ENCODE measurements at regions not wholly inside any gene's neighbourhood (a gene's known extent, or its start where the extent isn't known, plus 50 kb on each side); places are given as distances from the start of the nearest gene placed in this dataset.

DNA sequence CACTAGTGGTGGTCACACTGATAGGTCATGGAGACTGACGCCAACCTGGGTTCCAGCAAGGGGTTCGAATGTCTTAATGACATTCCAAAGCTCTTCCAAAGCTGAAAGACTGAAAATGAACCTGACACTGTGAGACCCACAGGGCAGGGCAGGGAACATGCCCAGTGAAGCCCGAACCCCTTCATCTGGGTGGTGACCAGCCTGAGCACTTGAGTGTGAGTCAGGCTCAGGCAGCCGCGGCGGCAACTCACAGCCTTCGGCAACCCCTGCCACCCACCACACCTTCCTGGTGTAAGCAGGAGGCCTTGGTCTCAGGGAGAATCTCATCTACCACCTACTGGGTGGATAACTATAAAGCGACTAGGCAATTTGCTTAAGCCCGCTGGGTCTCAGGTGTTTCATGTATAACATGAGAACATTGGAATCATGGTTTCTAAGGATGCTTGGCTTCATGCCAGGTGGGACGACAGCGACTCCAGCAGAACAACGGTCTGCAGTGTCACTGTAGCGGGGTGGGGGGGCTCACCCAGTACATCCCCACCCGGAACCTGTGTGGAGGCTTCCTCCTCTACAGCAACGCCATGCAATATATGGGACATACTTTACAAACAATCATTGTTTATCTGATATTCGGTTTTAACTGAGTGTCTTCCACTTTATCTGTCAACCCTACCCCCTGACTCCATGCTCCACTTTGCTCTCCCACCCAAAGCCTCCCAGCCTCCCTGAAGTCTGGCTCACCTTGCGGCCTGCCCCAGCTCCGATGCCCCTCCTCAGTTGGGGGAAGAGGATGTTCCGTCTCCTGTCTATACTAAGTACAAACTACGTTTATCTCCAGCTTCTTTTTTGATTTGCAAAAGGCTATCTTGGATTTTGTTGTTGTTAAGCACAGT, 125.0 kb upstream of the MEF2A start:
- DNase-seq (ENCODE audit: low spot score), result no peak

DNA sequence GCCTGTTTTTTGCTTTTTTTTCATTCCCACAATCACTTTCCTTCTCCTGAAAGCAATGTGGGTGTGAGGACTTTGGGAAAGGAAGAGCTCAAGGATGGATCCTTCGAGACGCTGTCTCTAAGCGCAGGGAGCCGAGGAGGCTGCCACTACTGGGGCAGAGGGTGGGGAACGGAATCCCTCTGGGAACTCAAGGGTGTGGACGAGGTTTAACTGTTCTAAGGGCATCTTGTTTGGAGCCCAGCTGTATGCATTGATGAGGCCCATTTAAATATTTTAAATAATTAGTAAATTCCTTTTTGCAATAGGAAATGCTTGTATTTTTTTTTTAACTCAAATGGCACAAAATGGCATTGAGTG, 124.4 kb upstream of the MEF2A start:
- DNase-seq (ENCODE audit: low spot score), result no peak

DNA sequence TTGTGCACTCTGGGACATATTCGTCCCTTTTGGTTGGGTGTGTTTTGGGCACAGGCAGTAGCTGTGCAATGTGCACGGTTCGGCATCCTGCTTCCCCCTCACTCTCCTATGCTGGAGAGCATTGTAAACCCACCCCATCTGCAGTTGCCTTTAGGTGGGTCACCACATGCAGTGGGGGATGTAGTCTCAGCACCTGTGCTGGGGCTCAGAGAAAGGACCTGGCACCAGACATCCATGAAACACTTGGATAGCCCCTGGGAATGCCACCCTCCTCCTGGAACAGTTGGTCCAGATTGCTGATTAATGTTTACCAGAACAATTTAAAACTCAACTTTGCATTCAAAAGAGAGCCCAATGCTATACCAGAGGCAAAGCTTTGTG, 123.9 kb upstream of the MEF2A start:
- no peak for DNase-seq (ENCODE audit: low spot score)

DNA sequence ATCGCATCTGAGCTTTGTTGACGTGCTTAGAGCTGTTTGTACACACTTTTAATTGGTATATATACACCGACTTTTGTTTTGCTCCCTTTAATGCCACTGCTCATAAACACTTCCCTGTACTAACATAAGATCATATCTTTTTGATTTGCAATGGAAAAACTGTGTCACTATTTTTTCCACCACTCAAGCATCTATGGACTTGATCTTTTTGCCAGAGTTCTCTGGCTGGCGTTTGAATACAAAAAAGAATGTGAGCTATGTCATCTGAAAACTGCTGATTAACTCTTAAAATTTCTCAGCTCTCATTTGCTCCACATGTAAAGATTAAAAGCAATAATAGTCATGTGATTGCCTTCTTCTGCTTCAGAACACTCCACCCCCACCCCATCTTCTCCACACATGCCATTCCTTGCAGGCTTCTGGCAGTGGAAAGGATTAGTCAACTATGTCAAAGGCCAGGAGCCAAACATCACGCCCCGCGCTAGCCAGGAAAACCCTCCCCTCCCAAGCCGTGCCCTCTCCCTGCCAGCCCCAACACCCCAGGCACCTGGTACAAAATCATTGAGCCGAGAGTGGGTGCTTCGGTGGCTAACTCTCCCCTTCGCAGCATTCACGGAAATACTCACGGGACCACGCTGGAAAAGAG, 123.4 kb upstream of the MEF2A start:
- no peak for DNase-seq (ENCODE audit: low spot score)

DNA sequence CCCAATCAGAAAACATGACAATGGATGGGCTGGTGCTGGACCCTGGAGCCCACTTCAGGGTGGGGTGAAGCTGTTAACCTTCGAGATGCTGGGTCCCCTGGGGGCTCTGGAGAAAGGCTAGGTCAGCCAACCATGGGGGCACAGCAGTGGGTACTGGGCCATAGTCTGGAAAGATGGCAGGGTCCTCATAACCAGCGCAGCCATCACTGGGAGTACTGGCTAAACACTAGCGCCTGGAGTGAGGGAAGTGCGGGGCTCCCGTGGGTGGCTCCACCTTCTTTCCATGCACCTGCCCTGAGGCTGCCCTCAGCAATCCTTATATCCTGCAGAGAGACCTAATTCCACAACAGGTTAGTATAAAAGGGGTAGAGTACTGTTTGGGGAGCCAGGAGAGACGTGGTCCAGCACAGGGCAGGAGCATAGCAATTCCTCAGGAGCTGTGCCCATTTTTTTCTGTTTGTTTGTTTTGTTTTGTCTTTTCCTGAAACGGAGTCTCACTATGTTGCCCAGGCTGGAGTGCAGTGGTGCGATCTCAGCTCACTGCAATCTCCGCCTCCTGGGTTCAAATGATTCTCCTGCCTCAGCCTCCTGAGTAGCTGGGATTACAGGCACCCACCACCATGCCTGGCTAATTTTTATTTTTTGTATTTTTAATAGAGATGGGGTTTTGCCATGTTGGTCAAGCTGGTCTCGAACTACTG, 122.6 kb upstream of the MEF2A start:
- DNase-seq (ENCODE audit: low spot score), result no peak

DNA sequence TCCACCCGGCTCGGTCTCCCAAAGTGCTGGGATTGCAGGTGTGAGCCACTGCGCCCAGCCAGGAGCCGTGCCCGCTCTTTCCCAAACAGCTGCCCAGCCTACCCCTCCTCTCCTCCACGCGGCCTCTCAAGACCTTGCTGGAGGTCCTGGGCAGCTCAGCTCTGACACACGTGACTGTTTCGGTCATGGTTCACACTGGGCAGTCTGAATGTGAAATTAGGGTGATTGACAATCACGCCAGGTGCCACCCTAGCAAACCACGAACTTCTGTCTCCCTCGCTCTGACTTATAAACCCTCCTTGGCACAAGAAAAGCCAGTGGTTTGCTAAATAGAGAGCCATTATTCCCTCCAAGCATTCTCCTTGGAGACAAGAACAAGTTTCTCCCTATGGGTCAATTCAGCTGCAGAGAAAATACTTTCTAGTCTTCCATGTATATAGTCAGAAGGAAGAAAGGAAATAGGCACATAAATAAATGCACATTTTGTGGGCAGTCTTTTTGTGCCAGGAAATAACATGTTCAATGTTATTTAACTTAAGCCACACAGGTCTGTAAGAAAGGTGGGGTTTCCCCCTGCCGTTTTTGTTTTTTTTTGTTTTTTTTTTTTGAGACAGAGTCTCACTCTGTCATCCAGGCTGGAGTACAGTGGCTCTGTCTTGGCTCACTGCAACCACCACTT, 121.9 kb upstream of the MEF2A start:
- DNase-seq (ENCODE audit: low spot score), result no peak

DNA sequence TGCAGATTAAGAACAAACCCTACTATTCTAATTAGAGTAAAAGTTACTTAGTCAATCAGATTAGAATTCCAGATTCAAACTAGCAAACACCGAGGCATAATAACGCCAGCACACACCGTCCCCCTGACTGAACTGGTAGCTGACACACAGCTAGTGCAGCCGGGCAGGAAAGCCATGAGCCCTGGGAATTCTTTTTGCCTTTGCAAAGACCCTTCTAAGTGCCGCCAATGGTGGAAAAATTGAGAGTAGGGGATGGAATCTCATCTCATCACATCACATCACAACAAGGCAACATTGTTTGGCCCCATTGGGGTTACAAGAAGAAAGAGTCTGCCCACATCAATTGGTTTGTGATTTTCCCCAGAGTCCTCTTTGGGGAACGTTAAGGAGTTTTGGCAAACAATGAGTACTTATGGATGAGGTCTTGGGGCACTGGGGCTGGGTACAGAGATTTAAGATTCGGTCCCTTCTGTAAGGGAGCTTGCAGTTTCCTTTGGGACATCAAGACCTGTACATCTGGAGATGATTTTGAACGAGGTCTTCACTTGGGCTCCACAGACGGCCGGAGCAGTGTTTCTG, 120.4 kb upstream of the MEF2A start:
- no peak for DNase-seq (ENCODE audit: low spot score)

DNA sequence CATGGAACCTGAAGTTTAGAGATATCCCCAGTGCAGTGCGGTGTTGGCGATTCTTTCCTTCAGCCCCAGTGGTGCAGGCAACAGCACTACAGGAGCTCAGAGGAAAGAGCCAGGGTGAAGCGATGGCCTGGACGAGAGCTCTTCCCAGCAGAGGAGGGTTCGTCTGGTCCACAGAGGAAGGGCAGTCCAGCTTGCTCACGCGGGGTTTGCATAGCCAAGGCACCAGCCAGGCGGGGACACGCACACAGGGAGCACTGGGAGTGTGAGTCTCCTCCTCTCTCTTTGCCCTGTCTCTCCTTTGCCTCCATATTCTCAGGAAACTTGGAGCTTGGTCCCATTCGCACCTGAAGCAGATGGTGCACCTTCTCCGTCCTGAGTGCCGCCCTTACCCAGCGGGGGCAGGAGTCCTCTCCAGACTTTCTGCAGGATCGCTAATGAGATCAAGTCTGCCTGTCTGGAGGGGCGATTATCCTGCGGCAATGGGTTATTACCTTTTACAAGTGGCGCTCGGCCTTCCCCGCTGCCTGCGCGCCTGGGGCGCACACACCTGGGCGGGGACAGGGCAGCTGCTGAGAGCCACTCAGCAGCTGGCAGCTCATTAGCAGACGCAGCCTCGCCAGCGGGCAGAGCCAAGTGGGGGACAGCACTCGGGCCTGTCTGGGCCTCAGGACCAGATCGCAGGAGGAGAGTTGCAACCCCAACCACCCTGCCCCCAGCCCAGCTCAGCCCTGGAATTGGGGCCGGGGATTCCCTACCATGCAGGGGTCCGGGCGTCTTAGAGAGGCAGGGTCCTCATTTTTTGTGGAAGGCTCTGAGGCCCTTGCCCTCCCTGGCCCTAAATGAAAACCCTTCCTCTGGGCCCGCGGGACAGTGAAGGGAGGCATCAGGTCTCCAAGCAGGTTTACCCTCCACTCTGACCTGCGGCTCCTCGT, 119.0 kb upstream of the MEF2A start:
- DNase-seq (ENCODE audit: low spot score), result no peak

DNA sequence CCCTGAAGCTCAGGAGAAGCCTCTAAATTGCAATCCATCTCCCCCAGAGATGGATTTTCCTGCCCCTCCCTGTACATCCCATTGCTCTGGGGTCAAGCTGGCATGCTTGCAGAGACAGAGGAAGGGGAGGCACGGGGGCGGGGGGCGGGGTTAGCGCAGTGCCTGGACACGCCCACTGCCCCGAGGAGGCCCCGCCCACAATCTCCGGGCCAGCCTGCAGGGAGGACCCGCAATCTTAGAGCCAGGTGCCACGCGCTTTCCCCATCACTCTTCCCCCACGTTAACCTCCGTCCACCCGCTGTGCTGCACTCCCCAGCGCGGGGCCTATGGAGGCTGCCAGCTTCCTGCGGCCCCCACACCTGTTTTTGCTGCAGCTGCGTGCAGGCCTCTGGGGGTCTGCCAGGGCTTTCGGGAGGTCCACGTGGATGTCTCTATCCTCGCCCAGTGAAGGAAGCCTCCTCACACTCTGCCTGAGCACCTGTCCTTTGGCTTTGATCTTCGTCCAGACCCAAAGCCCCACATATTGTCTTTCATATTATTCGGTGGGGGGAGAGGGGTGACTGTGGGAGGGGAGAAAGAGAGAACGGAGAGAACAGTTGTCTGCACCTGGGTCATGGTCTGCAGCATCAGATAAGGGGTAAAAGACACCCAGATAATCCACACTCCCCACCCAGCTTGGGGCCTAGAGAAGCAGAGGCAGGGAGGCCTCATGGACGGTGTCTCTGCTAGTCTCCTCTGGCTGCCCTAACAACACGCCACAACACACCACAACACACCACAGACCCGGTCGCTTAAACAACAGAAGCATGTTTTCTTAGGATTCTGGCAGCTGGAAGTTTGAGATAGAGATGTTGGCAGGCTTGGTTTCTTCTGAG, 118.0 kb upstream of the MEF2A start:
- no peak for DNase-seq (ENCODE audit: low spot score)

DNA sequence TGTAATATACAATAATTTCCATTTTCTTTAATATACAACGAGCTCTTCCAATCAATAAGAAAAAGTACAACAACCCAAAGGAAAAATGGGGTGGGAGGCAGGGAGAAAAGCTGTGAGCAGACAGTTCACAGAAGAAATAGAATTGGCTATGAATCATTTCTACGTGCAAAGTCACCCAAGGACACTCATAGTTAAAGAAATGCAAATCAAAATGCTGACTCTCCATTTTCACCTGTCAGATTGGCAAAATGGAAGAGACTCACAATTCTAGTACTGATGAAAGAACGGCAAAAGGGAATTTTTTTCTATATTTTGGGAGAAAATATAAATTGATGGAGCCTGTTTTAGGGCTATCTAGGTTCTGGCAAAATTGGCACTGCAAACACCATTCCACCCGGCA, 116.3 kb upstream of the MEF2A start:
- DNase-seq (ENCODE audit: low spot score), result no peak

DNA sequence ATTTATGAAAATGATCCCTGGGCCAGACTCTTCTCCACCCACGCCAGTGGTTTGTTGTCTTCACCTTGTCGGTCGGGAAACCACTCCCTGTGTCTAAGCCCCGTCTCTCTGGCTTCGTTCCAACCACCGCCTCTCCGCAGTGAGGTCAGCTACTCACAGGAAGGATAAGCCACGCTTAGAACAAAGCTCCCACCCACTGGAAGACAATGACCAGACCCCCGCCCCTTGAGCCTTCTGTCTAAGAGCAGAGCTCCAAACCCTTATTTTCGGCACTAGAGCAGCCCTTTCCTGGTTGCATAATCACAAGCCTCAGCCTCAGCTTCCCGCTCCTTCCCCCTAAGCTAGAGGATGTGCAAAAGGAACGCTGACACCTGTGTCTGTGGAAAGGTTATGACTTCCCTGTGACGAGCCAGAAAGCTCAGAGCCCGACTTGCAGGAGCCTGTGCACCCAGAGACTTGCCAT, 114.9 kb upstream of the MEF2A start:
- DNase-seq (ENCODE audit: low spot score), result no peak

DNA sequence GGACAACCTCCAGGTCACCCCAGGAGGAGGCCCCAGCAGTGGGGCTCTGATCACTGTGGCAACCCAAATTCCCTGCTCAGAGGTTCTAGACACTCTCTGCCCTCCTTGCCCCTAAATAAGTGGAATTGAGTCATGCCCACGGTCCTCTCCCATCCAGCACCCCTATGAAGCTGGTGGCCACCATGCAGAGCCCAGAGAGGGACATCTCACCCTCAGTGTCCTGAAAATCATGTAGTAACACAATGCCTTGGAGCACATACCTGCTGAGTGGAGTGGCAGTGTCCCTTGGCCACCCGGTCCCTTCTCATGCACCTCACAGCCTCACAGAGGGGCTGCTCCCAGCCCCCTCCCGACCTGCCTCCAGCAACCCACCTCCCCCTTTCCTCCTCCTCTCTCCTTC, 114.3 kb upstream of the MEF2A start:
- DNase-seq (ENCODE audit: low spot score), result no peak

DNA sequence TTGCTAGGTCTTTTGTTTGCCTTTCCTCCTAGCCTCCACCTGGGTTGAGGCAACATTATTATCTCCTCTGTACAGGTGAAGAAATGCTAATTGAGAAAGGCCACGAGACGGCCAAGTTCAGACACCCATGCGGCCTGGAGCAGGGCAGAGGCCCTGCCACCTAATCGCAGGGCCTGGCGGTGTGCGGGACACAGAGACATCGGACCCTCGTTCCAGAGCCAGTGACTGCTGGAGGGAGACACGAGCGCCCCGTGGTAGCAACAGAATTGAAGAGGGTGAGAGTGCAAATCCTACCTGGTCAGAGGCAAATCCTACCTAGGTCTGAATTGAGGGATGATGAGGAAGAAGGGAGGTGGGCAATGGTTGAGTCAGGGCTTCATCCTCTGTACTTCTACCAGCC, 113.8 kb upstream of the MEF2A start:
- DNase-seq (ENCODE audit: low spot score), result no peak

DNA sequence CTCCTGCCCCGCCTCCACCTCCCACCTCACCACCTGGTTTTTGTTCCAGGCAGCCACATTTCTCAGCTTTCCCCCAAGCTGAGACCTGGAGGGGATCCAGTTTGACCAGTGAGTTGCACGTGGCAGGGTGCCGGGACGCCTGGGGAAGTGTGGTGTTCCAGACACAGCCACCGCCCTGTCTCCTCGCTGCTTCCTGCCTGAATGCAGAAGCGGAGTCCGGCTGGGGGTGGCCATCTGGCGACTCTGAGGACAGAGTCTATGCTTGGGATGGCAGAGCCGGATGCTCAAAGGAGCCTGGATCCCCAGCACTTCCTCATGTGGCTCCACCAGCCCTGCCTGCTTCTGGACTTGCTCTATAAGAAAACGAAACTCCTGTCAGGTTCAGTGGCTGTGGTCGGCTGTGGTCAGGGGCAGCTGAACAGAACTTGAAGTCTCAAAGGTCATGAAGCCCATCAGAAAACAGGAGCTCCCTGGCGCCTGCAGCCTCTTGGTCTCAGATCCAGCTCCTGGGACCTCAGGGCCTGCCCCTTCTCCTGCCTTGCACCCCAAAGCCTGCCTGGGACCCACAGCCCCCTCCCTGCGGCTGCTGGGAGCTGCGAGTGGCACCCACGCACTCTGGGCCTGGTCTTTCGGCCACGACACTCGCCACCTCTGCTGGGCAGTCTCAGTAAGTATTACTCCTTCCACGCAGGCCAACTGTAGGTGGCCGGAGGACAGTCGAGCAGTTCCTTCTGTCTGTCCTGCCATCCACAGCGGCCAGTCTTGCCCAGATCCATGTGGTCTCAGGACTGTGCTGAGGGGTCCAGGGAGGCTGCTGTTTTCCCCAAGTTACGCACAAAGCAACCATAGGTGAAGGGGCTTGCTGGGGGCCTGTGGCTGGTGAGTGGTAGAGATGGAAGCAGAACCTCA, 112.8 kb upstream of the MEF2A start:
- no peak for DNase-seq (ENCODE audit: low spot score)

DNA sequence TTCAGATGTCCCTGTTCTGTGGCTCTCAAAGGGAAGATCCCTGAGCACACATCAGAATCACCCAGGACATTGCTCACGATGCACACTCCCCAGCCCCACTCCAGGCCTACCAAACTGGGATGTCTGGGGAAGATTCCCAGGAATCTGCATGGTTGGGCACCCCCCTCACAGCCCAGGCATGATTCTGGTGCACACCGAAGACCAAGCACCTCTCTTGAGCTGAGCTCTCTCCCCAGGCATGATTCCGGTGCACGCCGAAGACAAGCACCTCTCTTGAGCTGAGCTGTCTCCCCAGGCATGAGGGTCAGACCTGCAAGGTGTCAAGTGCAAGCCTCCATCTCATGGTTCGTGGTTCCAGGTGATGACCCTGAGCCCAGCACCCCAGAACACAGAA, 112.2 kb upstream of the MEF2A start:
- DNase-seq (ENCODE audit: low spot score), result no peak

DNA sequence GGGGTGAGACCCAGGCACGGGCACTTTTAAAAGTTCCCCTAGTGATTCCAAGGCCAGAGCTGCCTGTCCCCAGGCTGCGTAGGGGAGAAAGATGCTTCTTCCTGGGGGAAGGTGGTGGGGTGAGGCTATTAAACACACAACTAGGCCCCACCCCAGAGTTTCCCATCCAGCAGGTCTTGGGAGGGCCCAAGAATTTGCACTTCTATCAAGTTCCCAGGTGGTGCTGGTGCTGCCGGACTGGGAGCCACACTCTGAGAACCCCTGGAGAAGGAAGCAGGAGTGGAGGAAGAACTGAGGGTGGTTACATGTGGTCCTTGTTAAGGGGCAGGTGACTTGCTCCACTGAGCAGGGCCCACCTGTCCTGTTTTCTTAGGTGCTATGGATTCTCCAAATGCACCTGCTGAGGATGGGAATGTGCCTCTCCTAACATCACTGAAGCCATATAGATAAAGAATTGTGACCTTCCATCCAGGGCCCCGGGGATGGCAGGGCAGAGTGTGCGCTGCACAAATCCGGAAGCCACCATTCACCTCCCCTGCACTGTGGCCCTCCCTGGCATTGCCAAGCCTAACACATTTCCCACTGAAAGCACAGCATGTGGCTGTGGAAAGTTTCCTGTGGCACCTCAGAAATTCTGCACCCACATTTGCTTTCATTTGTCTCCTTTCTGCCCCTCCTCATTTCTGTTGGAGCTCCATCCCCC, 111.5 kb upstream of the MEF2A start:
- DNase-seq (ENCODE audit: low spot score), result no peak

DNA sequence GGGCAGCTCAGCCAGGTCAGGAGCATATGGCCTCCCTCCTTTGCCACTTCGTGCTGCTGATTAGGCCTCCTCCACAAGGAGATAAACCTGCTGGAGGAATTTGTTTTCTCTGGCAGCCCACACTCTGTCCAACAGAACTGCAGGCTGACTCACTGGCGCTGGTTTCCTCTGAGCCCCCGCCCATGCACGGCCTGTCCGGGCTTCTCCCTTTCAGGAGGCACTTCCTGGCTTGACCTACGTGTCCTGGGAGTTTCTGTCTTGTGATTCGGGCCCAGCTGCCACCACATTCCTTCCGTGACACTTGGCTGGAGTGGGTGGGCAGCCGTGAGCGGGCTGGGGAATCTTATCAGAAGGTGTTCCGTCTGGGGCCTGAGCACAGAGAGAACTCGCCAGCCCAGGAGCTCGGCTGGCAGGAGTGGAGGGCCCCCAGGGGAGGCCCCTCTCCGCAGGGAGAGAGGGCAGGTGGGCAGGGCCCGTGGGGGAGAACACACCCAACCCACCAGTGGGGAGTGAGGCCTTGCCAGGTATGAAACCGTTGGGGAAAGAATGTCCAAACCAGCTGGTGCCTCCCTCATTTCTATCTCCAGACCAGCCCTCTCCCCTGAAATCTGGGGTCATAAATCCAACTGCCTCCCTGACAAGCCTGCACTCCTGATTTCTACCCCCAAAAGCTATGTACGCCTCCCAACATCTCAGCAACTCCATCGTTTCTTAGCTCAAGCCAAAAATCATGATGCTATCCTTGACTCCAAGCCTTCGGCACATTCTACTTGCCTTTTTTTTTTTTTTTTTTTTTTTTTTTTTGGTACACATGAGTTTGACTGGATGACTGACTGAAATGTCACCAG, 110.6 kb upstream of the MEF2A start:
- DNase-seq (ENCODE audit: low spot score), result no peak

Data from HuH-7 (cell line).